ENCODE measurements at regions not wholly inside any gene's neighbourhood (a gene's known extent, or its start where the extent isn't known, plus 50 kb on each side); places are given as distances from the start of the nearest gene placed in this dataset.

- no peak for TF ChIP-seq CTCF (IDR thresholded peaks at IDR 0.05)
- TF ChIP-seq HOXA7 (CRISPR knock-in tag; IDR thresholded peaks at IDR 0.05), result no peak
These were observed 80.5 kb upstream of the TMCC3 start (continued) for GRCh38 chr12:94730847-94731246.

GRCh38 chr12:94726236-94726835 is 76.0 kb upstream of the TMCC3 start:
- ATAC-seq (no peak), FAIRE-seq (no peak), DNase-seq (ENCODE audit: low read depth in 1 of 2, low spot score in 1 of 2) (no peak)
- H3K9me3 ChIP-seq, result no peaks in the 10 kb centered on the region
- no peaks in the 10 kb centered on the region for H3K4me1 ChIP-seq
- POLR2A ChIA-PET, result no interaction called here
- H3K27ac ChIP-seq, result no peak overlapping the region
- no peak overlapping the region for H3K4me3 ChIP-seq
- CTCF ChIA-PET, result no interaction called here
- WGBS (ENCODE audit: missing lambda C conversion rate), result 60% methylated on average over 10 of the region's 10 CpGs
- no peak overlapping the region for H3K4me2 ChIP-seq
- TF ChIP-seq MAFK (IDR thresholded peaks at IDR 0.05; ENCODE audit: partially characterized antibody) (no peak), JUN (IDR thresholded peaks at IDR 0.05) (no peak), HDAC2 (IDR thresholded peaks at IDR 0.05) (no peak), ZSCAN20 (CRISPR knock-in tag; IDR thresholded peaks at IDR 0.05) (no peak), KDM1A (IDR thresholded peaks at IDR 0.05; ENCODE audit: low read depth) (no peak), RARB (CRISPR knock-in tag; IDR thresholded peaks at IDR 0.05) (no peak), BHLHE40 (IDR thresholded peaks at IDR 0.05; ENCODE audit: low read depth, low read length) (no peak)

GRCh38 chr12:94725375-94726168 is 75.2 kb upstream of the TMCC3 start:
- FAIRE-seq (no peak), DNase-seq (ENCODE audit: low read depth in 1 of 2, low spot score in 1 of 2) (peak; percentile 30 to 66), ATAC-seq (peak; percentile 64 to 85; a peak in 3 of 6 replicates)
- Histone ChIP-seq H3K4me1 (no peaks in the 10 kb centered on the region), H3K4me3 (no peak overlapping the region), H3K9me3 (no peaks in the 10 kb centered on the region), H3K27ac (no peak overlapping the region), H3K4me2 (no peak overlapping the region)
- TF ChIP-seq RFX5 (IDR thresholded peaks at IDR 0.05) (no peak), FOSB (CRISPR knock-in tag; IDR thresholded peaks at IDR 0.05) (no peak), SMC3 (IDR thresholded peaks at IDR 0.05) (peak; percentile 39; the same call in 1 of the 3 replicates), ATOH8 (CRISPR knock-in tag; IDR thresholded peaks at IDR 0.05; ENCODE audit: low read depth) (no peak), MAFK (IDR thresholded peaks at IDR 0.05; ENCODE audit: partially characterized antibody) (no peak), RAD21 (conservative IDR thresholded peaks at IDR 0.05 in 1 of 2, IDR thresholded peaks at IDR 0.05 in 1 of 2) (peak; percentile 24 to 28; a peak in 1 of 5 replicates), RCOR1 (IDR thresholded peaks at IDR 0.05; ENCODE audit: low read depth, low read length) (no peak)
- WGBS (ENCODE audit: missing lambda C conversion rate), result 49% methylated on average over 8 of the region's 8 CpGs
- CTCF ChIA-PET, result interaction anchor here (0.9 to 1.0 kb wide), 2 partner anchors 50 to 180 kb away, joined by 3 read pairs; no protein-coding TSS in a partner anchor
- POLR2A ChIA-PET, result no interaction called here

- Histone ChIP-seq H3K4me2 (no peak overlapping the region), H3K9me3 (no peaks in the 10 kb centered on the region), H3K27ac (no peak overlapping the region), H3K4me1 (no peaks in the 10 kb centered on the region), H3K4me3 (no peak overlapping the region)
- no peak for ATAC-seq
- no peak for FAIRE-seq
- ChIA-PET CTCF (no interaction called here), POLR2A (no interaction called here)
- 28% methylated on average over 3 of the region's 3 CpGs for WGBS (ENCODE audit: missing lambda C conversion rate)
- DNase-seq (ENCODE audit: low read depth in 1 of 2, low spot score in 1 of 2), result no peak
- no peak for TF ChIP-seq NFE2L2 (conservative IDR thresholded peaks at IDR 0.05; ENCODE audit: low read length)
- TF ChIP-seq FOSB (CRISPR knock-in tag; IDR thresholded peaks at IDR 0.05), result no peak
- TF ChIP-seq MYC (IDR thresholded peaks at IDR 0.05; ENCODE audit: borderline replicate concordance, low read length), result no peak
- no peak for TF ChIP-seq NPAS2 (CRISPR knock-in tag; IDR thresholded peaks at IDR 0.05; ENCODE audit: borderline replicate concordance)
- TF ChIP-seq KDM5A (IDR thresholded peaks at IDR 0.05), result no peak
- no peak for TF ChIP-seq TP53 (CRISPR knock-in tag; IDR thresholded peaks at IDR 0.05)
- TF ChIP-seq HMGXB4 (CRISPR knock-in tag; IDR thresholded peaks at IDR 0.05; ENCODE audit: borderline replicate concordance), result no peak
- TF ChIP-seq CTCF (IDR thresholded peaks at IDR 0.05), result no peak
- no peak for TF ChIP-seq EP300 (IDR thresholded peaks at IDR 0.05)
- no peak for TF ChIP-seq BCL3 (IDR thresholded peaks at IDR 0.05)
These were observed 72.3 kb upstream of the TMCC3 start for GRCh38 chr12:94722664-94723063.
